ENCODE measurements at regions not wholly inside any gene's neighbourhood (a gene's known extent, or its start where the extent isn't known, plus 50 kb on each side); places are given as distances from the start of the nearest gene placed in this dataset.

DNA sequence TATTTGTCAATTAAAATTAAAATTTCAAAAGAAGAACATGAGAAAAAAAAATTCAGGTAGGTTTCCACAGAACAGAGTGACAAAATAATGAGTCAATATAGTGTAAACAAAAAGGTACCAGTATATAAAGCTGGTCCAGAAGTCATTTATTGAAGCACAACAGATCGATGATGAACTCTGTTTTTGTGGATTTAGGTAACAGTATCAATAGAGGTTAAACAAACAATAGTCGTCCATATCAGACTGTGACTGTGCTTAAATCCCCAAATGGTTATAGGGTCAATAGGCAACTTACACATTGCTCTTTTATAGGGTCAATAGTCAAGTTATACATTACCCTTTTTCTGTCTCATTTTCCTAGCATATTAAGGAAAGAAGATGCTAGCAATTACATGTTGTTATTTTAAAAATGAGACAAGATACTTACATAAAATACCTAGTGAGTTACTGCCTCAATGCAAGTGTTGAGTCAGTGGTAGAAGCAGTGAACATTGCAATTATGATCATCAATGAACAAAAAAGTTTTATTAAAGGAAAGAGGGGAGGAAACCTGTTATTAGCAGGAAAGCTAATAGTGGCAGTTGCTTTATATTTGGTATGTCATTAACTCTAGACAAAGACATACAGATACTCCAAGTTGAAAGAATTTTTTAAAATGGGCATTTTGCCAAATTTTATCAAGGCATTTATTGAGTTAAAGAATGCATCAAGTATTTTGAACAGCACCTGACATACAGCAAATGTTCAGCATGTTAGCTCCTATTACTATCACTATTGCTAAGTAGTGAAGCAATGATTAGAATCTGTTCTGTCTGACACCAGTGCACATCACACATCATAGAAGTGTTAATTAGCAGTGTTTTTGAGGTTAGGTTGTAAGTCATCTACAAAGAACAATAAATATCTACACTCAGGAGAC, 102.9 kb downstream of the CCER1 start:
- no peaks in the 10 kb centered on the region for H3K4me1 ChIP-seq (ENCODE audit: control insufficient read depth in 2 of 2, insufficient read depth in 2 of 2, low read length in 2 of 2)
- no peak for DNase-seq
- Mint-ChIP-seq H3K4me3 (no peak overlapping the region), H3K9me3 (no peaks in the 10 kb centered on the region), H3K4me1 (no peaks in the 10 kb centered on the region), H3K36me3 (no peaks in the 10 kb centered on the region), H3K27ac (no peak overlapping the region), H3K27me3 (peaks cover 0 to 10% (median 4%) of the 10 kb centered on the region in 5 donors)
- ChIA-PET CTCF (interaction anchor here (0.5 kb wide), 1 partner anchor 501 kb away, joined by 4 read pairs; no protein-coding TSS in a partner anchor), POLR2A (no interaction called here)
- H3K4me3 ChIP-seq (ENCODE audit: low read length), result no peak overlapping the region
- H3K27ac ChIP-seq (ENCODE audit: low read depth, low read length), result no peak overlapping the region
- intact Hi-C loops (cut with micrococcal nuclease), result loop anchor here (5.0 kb wide), 2 partner anchors 1310 to 1830 kb away; no protein-coding TSS in a partner anchor
- no peaks in the 10 kb centered on the region for H3K9me3 ChIP-seq (ENCODE audit: control insufficient read depth in 2 of 3, low read length in 3 of 3)
- H3K36me3 ChIP-seq (ENCODE audit: control insufficient read depth in 2 of 3, insufficient read depth in 3 of 3, low read length in 3 of 3), result no peaks in the 10 kb centered on the region
- no peak for ATAC-seq
- no peaks in the 10 kb centered on the region for H3K27me3 ChIP-seq (ENCODE audit: control insufficient read depth in 2 of 2, insufficient read depth in 2 of 2, low read length in 2 of 2)

- no peak for ATAC-seq
- Histone ChIP-seq H3K27me3 (ENCODE audit: control insufficient read depth in 2 of 2, insufficient read depth in 2 of 2, low read length in 2 of 2) (no peaks in the 10 kb centered on the region), H3K27ac (ENCODE audit: low read depth, low read length) (no peak overlapping the region), H3K4me1 (ENCODE audit: control insufficient read depth in 2 of 2, insufficient read depth in 2 of 2, low read length in 2 of 2) (no peaks in the 10 kb centered on the region), H3K9me3 (ENCODE audit: control insufficient read depth in 2 of 3, low read length in 3 of 3) (no peaks in the 10 kb centered on the region), H3K4me3 (ENCODE audit: low read length) (no peak overlapping the region), H3K36me3 (ENCODE audit: control insufficient read depth in 2 of 3, insufficient read depth in 3 of 3, low read length in 3 of 3) (no peaks in the 10 kb centered on the region)
- H3K9me3 Mint-ChIP-seq, result no peaks in the 10 kb centered on the region
- no peaks in the 10 kb centered on the region for H3K36me3 Mint-ChIP-seq
- ChIA-PET CTCF (no interaction called here), POLR2A (no interaction called here)
- peaks cover 0 to 14% (median 7%) of the 10 kb centered on the region in 5 donors for H3K27me3 Mint-ChIP-seq
- H3K27ac Mint-ChIP-seq, result no peak overlapping the region
- intact Hi-C loops (cut with micrococcal nuclease), result no loop called here
- H3K4me3 Mint-ChIP-seq, result no peak overlapping the region
- no peaks in the 10 kb centered on the region for H3K4me1 Mint-ChIP-seq
- no peak for DNase-seq
These were observed 112.5 kb downstream of the CCER1 start for GRCh38 chr12:90842477-90842876.

DNA sequence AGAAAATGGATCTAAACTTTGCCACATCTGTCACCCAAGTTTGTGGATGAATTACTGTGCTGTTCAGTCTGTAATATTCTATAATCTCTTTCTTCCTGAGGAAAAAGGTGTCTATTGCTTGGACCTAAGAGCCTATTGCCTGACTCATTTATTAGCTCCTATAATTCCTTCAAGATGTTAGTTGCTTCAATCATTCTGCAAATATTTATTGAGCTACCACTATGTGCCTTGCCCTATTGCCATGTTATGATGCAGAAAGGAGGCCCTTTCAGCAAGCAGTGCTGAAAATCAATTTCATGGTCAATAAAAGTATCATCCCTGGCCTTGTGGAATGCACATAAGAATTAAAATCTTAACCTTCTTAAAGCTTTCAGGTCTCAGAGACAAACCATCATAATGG, 113.6 kb downstream of the CCER1 start:
- Mint-ChIP-seq H3K4me1 (no peaks in the 10 kb centered on the region), H3K27ac (no peak overlapping the region), H3K4me3 (no peak overlapping the region), H3K36me3 (no peaks in the 10 kb centered on the region), H3K27me3 (peaks cover 0 to 13% (median 7%) of the 10 kb centered on the region in 5 donors), H3K9me3 (no peaks in the 10 kb centered on the region)
- Histone ChIP-seq H3K4me3 (ENCODE audit: low read length) (no peak overlapping the region), H3K27me3 (ENCODE audit: control insufficient read depth in 2 of 2, insufficient read depth in 2 of 2, low read length in 2 of 2) (no peaks in the 10 kb centered on the region), H3K4me1 (ENCODE audit: control insufficient read depth in 2 of 2, insufficient read depth in 2 of 2, low read length in 2 of 2) (no peaks in the 10 kb centered on the region), H3K27ac (ENCODE audit: low read depth, low read length) (no peak overlapping the region), H3K9me3 (ENCODE audit: control insufficient read depth in 2 of 3, low read length in 3 of 3) (no peaks in the 10 kb centered on the region), H3K36me3 (ENCODE audit: control insufficient read depth in 2 of 3, insufficient read depth in 3 of 3, low read length in 3 of 3) (no peaks in the 10 kb centered on the region)
- POLR2A ChIA-PET, result no interaction called here
- ATAC-seq (no peak), DNase-seq (no peak)
- intact Hi-C loops (cut with micrococcal nuclease), result no loop called here
- CTCF ChIA-PET, result no interaction called here

- CTCF ChIA-PET, result no interaction called here
- no peaks in the 10 kb centered on the region for H3K4me1 ChIP-seq (ENCODE audit: control insufficient read depth in 2 of 2, insufficient read depth in 2 of 2, low read length in 2 of 2)
- DNase-seq (no peak), ATAC-seq (no peak)
- no peak overlapping the region for H3K27ac ChIP-seq (ENCODE audit: low read depth, low read length)
- Mint-ChIP-seq H3K27me3 (peaks cover 0 to 13% (median 7%) of the 10 kb centered on the region in 5 donors), H3K27ac (no peak overlapping the region), H3K4me3 (no peak overlapping the region), H3K4me1 (no peaks in the 10 kb centered on the region), H3K36me3 (no peaks in the 10 kb centered on the region), H3K9me3 (no peaks in the 10 kb centered on the region)
- no peaks in the 10 kb centered on the region for H3K27me3 ChIP-seq (ENCODE audit: control insufficient read depth in 2 of 2, insufficient read depth in 2 of 2, low read length in 2 of 2)
- POLR2A ChIA-PET, result no interaction called here
- H3K9me3 ChIP-seq (ENCODE audit: control insufficient read depth in 2 of 3, low read length in 3 of 3), result no peaks in the 10 kb centered on the region
- H3K4me3 ChIP-seq (ENCODE audit: low read length), result no peak overlapping the region
- intact Hi-C loops (cut with micrococcal nuclease), result no loop called here
- no peaks in the 10 kb centered on the region for H3K36me3 ChIP-seq (ENCODE audit: control insufficient read depth in 2 of 3, insufficient read depth in 3 of 3, low read length in 3 of 3)
These were observed 115.6 kb downstream of the CCER1 start for GRCh38 chr12:90839346-90839745.

DNA sequence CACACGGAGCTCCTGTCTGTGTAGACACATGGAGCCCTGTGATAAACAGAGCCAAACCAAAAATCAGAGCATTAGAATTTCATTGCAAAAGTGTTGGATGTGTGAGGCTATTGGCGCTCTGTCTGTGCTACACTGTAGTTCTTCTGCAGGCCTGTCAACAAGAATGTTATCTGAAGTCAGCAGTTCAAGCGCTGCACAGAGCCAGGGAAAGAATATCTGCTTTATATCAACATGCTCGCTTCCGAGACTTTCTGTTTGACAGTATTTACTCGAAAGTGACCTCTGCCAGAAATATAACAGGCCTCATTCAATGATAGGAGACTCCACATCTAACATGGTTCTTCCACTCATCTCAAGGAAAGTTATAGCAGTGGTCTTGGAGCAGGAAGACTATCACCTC, 118.3 kb downstream of the CCER1 start:
- H3K4me3 Mint-ChIP-seq, result no peak overlapping the region
- no peak for ATAC-seq
- H3K27ac Mint-ChIP-seq, result no peak overlapping the region
- no peaks in the 10 kb centered on the region for H3K27me3 ChIP-seq (ENCODE audit: control insufficient read depth in 2 of 2, insufficient read depth in 2 of 2, low read length in 2 of 2)
- intact Hi-C loops (cut with micrococcal nuclease), result no loop called here
- peaks cover 0 to 1% (median 0%) of the 10 kb centered on the region in 7 donors for H3K4me1 Mint-ChIP-seq
- POLR2A ChIA-PET, result no interaction called here
- H3K27me3 Mint-ChIP-seq, result peaks cover 0 to 6% (median 0%) of the 10 kb centered on the region in 5 donors
- no peaks in the 10 kb centered on the region for H3K9me3 Mint-ChIP-seq
- no peak for DNase-seq
- H3K36me3 Mint-ChIP-seq, result no peaks in the 10 kb centered on the region
- H3K4me3 ChIP-seq (ENCODE audit: low read length), result no peak overlapping the region
- no peaks in the 10 kb centered on the region for H3K36me3 ChIP-seq (ENCODE audit: control insufficient read depth in 2 of 3, insufficient read depth in 3 of 3, low read length in 3 of 3)
- no peak overlapping the region for H3K27ac ChIP-seq (ENCODE audit: low read depth, low read length)
- no peaks in the 10 kb centered on the region for H3K4me1 ChIP-seq (ENCODE audit: control insufficient read depth in 2 of 2, insufficient read depth in 2 of 2, low read length in 2 of 2)
- no peaks in the 10 kb centered on the region for H3K9me3 ChIP-seq (ENCODE audit: control insufficient read depth in 2 of 3, low read length in 3 of 3)
- CTCF ChIA-PET, result no interaction called here

- Mint-ChIP-seq H3K4me3 (no peak overlapping the region), H3K9me3 (no peaks in the 10 kb centered on the region), H3K27me3 (no peaks in the 10 kb centered on the region), H3K27ac (no peak overlapping the region), H3K36me3 (no peaks in the 10 kb centered on the region), H3K4me1 (peaks cover 0 to 1% (median 0%) of the 10 kb centered on the region in 7 donors)
- no peaks in the 10 kb centered on the region for H3K36me3 ChIP-seq (ENCODE audit: control insufficient read depth in 2 of 3, insufficient read depth in 3 of 3, low read length in 3 of 3)
- H3K4me3 ChIP-seq (ENCODE audit: low read length), result no peak overlapping the region
- H3K4me1 ChIP-seq (ENCODE audit: control insufficient read depth in 2 of 2, insufficient read depth in 2 of 2, low read length in 2 of 2), result no peaks in the 10 kb centered on the region
- no peaks in the 10 kb centered on the region for H3K27me3 ChIP-seq (ENCODE audit: control insufficient read depth in 2 of 2, insufficient read depth in 2 of 2, low read length in 2 of 2)
- H3K27ac ChIP-seq (ENCODE audit: low read depth, low read length), result no peak overlapping the region
- DNase-seq, result no peak
- ChIA-PET POLR2A (no interaction called here), CTCF (no interaction called here)
- H3K9me3 ChIP-seq (ENCODE audit: control insufficient read depth in 2 of 3, low read length in 3 of 3), result no peaks in the 10 kb centered on the region
- intact Hi-C loops (cut with micrococcal nuclease), result no loop called here
- no peak for ATAC-seq
These were observed 121.7 kb downstream of the CCER1 start for GRCh38 chr12:90833228-90833627.

DNA sequence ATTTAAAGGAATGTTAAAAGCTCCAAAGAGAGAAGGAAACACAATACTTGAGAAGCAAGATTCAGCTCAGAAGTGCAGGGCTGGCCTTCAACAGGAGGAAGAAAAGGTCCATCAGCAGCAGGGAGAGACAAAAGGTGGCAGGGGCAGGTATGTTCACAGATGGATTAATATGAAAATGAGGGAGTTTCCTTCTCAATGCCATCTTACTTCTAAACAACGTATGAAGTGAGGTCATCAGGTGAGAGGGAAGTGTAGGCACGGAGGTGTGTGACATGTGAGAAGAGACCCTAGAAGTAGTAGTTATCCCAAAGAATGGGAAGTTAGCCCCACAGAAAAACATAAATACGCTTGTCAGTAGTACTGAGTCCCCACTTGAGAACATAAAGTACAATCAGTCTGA, 122.5 kb downstream of the CCER1 start:
- Mint-ChIP-seq H3K27me3 (no peaks in the 10 kb centered on the region), H3K27ac (no peak overlapping the region), H3K9me3 (no peaks in the 10 kb centered on the region), H3K36me3 (no peaks in the 10 kb centered on the region), H3K4me1 (peaks cover 0 to 1% (median 0%) of the 10 kb centered on the region in 7 donors), H3K4me3 (no peak overlapping the region)
- no peak overlapping the region for H3K27ac ChIP-seq (ENCODE audit: low read depth, low read length)
- DNase-seq (no peak), ATAC-seq (no peak)
- H3K9me3 ChIP-seq (ENCODE audit: control insufficient read depth in 2 of 3, low read length in 3 of 3), result no peaks in the 10 kb centered on the region
- no peaks in the 10 kb centered on the region for H3K4me1 ChIP-seq (ENCODE audit: control insufficient read depth in 2 of 2, insufficient read depth in 2 of 2, low read length in 2 of 2)
- no peak overlapping the region for H3K4me3 ChIP-seq (ENCODE audit: low read length)
- POLR2A ChIA-PET, result no interaction called here
- no peaks in the 10 kb centered on the region for H3K27me3 ChIP-seq (ENCODE audit: control insufficient read depth in 2 of 2, insufficient read depth in 2 of 2, low read length in 2 of 2)
- no peaks in the 10 kb centered on the region for H3K36me3 ChIP-seq (ENCODE audit: control insufficient read depth in 2 of 3, insufficient read depth in 3 of 3, low read length in 3 of 3)
- CTCF ChIA-PET, result no interaction called here
- intact Hi-C loops (cut with micrococcal nuclease), result no loop called here

Data from naive thymus-derived CD4-positive, alpha-beta T cell (primary cell).